Retinal pigment epithelial cell (primary cell): ENCODE measurements at regions not wholly inside any gene's neighbourhood (a gene's known extent, or its start where the extent isn't known, plus 50 kb on each side); places are given as distances from the start of the nearest gene placed in this dataset.

Source experiments
- DNase-seq: peaks from one replicate; pipeline ENCODE4 v3.0.0-alpha.2; 2010; ENCODE audit warnings: low read depth
- H3K4me3 ChIP-seq: 2 replicates; pipeline ENCODE4 v1.5.1; 2011; ENCODE audit warnings: mild to moderate bottlenecking, low read length, control low read depth, moderate library complexity
- CTCF ChIP-seq: conservative IDR thresholded peaks from 2 replicates; pipeline ENCODE4 v1.5.1; 2011; ENCODE audit warnings: low read depth, low read length, control low read depth, inconsistent platforms

- no peak for DNase-seq
- no peak for TF ChIP-seq CTCF
- H3K4me3 ChIP-seq, result no peak overlapping the region
These were observed 477.6 kb downstream of the EPM2A start for GRCh38 chr6:145257704-145258103.

GRCh38 chr6:145258122-145258521 is 477.2 kb downstream of the EPM2A start:
- DNase-seq, result no peak
- no peak for TF ChIP-seq CTCF
- H3K4me3 ChIP-seq, result no peak overlapping the region

- DNase-seq, result no peak
- no peak overlapping the region for H3K4me3 ChIP-seq
- TF ChIP-seq CTCF, result no peak
These were observed 474.7 kb downstream of the EPM2A start for GRCh38 chr6:145260484-145261175.

- H3K4me3 ChIP-seq, result no peak overlapping the region
- no peak for DNase-seq
- no peak for TF ChIP-seq CTCF
These were observed 473.6 kb downstream of the EPM2A start for GRCh38 chr6:145261758-145262157.

- no peak for TF ChIP-seq CTCF
- no peak overlapping the region for H3K4me3 ChIP-seq
- no peak for DNase-seq
These were observed 472.5 kb downstream of the EPM2A start for GRCh38 chr6:145262771-145263170.

- H3K4me3 ChIP-seq, result no peak overlapping the region
- TF ChIP-seq CTCF, result no peak
- DNase-seq, result no peak
These were observed 471.5 kb downstream of the EPM2A start for GRCh38 chr6:145263778-145264211.

GRCh38 chr6:145266432-145267075 is 468.8 kb downstream of the EPM2A start:
- no peak for TF ChIP-seq CTCF
- H3K4me3 ChIP-seq, result no peak overlapping the region

More at GRCh38 chr6:145266432-145267075, 468.8 kb downstream of the EPM2A start:
- DNase-seq, result no peak
